Glomerular endothelial cell (primary cell): ENCODE measurements at regions not wholly inside any gene's neighbourhood (a gene's known extent, or its start where the extent isn't known, plus 50 kb on each side); places are given as distances from the start of the nearest gene placed in this dataset.

Experiments
- DNase-seq: peaks from one replicate; pipeline ENCODE4 v3.0.0-alpha.2; 2011; ENCODE audit warnings: low read depth, low spot score; ENCODE audit errors: extremely low read depth

DNA sequence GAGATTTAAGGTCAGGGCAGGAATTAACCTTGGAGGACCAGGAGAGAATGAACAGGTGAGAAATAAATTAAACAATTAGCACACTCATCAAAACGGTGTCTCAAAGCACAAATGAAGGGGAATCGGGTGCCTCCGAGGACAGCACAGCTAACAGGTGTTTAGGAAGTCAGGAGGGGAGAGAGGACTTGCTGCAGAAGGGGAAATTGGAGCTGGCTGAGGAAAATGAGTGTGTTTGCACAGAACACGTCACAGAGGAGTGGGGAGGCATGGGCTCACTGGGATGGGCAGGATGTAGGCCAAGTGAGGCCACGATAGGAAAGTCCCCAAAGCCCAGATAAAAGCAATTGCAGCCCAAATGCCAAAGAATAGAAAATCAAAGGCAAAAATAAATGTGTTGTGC is 121.7 kb downstream of the ZNF664 start:
- DNase-seq: no peak

DNA sequence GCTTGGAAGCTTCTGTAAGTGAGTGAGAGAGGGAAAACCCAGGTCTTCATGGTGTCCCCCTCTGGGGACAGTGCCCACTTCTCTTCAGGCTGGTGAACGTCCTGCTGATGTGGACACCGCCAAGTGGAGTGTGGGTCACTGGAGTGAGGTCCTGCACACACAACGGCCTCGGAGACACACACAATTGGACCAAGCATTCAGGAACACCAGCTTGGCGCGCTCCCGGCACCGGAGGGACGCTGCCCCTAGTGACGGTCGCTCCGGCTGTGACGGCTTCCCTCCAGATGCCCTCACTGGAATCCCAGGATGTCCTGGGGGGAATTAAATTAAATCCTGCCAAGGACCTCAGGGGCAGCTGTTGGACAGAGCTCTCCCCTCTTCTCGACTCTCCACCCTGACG is 123.1 kb downstream of the ZNF664 start:
- no peak for DNase-seq

GRCh38 chr12:124096869-124097434 is 123.9 kb downstream of the ZNF664 start:
- no peak for DNase-seq

DNA sequence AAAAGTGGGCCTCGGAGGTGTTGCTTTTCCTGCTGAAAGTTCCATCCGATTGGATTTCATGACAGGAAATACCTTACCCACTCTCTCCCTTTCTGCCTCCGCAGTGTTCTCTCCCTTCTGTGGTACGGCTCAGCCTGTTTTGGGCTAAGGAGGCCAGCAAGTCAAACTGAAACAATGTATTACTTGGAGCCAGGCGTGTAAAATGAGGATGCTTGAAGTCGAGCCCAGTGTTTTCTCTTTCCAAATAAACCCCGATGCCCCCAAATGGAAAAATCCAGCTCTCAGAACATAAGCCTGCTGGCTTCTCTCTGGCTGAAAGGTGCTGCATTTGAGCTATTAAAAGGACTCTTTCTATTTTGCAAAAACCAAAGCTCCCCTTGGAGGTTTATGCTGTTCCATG is 124.7 kb downstream of the ZNF664 start:
- DNase-seq: no peak

- DNase-seq: no peak
These were observed 125.2 kb downstream of the ZNF664 start for GRCh38 chr12:124098101-124098757.

- DNase-seq: no peak
These were observed 125.9 kb downstream of the ZNF664 start for GRCh38 chr12:124098887-124099286.

DNA sequence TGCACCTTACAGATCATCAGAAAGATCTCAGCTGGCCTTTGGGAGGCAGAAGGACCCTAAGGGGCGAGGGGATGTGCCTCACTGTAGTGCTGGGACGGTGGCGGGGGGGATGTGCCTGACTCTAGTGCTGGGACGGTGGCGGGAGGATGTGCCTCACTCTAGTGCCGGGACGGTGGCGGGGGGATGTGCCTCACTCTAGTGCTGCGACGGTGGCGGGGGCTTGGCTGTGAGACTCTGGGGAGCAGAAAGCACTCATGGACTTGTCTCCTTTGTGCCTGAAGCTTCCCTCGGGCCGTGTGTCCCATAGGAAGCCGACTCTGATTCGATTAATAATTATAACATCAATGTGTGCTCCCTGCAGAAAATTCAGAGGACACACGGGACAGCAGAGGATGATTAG is 126.6 kb downstream of the ZNF664 start:
- DNase-seq: no peak

DNA sequence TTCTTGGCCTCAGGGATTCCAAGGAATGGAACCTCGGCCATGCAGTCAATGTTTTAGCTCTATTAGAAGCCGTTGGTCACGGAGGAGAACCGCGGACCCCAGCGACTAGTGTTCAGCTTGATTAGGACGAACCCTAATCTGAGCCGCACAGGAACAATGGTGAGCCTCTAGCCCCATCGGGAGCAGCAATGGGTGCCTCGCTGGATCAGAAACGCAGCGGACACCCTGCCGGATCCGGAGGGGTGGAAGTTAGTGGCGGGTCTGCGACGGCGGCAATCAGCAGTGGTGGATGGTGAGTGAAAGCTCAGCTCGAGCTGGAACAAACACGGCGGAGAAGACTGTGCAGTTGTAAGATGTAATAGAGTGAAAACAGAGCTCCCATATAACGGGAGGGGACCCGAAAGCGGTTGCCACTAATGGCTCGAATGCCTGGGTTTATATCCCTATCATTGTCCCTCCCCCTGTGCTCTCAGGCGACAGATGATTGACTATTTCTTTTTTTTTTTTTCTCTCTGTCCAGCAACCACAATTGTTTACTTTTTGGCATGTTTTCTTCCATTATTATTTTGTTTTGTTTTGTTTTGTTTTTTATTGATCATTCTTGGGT is 127.7 kb downstream of the ZNF664 start:
- no peak for DNase-seq

DNA sequence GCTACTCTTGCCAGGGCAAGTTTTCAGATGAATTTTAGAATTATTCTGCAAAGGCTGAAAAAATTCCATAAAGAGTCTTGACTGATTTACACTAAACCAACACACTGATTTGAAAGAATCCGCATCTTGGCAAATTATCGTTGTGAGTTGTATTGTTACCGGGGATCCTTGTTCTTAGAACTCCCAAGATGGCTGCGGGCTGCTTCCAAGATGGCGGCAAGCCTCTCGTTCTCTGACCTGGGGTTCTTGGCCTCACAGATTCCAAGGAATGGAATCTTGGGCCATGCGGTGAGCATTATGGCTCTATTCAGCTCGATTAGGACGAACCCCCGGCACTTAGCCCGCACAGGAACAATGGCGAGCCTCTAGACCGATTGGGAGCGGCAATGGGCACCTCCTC is 132.5 kb downstream of the ZNF664 start:
- no peak for DNase-seq

- no peak for DNase-seq
These were observed 134.3 kb downstream of the ZNF664 start for GRCh38 chr12:124107351-124107750.

GRCh38 chr12:124109760-124110159 is 136.7 kb downstream of the ZNF664 start:
- no peak for DNase-seq

GRCh38 chr12:124110372-124110883 is 137.4 kb downstream of the ZNF664 start:
- no peak for DNase-seq

DNA sequence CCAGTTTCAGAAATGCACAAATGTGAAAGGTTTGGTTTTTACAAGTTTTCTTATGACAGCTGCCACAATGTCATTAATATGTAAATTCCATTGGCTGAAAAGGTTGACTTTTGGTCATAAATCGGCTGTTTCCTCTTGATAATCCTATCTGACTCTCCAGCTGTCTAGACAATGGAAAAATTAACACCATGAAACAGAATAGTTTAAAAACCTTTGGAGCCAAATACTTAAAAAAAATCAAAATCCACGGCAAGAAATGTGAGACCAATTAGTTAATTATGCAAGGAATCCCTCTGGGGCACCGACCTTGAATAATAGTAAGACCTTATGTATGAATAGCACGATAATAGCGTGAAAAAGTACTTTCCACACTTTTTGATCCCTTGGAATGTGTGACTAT is 138.0 kb downstream of the ZNF664 start:
- DNase-seq: peak; percentile 65

DNA sequence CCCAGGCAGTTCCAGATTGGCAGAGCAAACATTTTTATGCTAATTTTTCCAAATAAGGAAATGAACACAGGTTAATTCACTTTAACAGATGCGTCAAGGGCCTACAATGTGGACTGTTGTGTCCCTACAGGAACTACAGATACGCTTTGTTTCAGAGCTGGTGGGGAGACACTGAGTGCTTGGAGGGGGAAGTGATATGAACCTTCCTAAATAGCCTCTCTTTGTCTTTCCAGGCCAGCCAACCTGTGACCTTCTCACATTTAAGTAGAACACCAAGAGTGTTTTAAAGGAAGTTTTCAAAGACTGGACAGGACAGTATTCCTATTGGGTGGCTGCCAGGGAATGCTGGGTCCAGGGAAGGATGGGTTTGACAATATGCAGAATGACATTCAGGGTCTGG is 141.3 kb downstream of the ZNF664 start:
- DNase-seq: no peak

DNA sequence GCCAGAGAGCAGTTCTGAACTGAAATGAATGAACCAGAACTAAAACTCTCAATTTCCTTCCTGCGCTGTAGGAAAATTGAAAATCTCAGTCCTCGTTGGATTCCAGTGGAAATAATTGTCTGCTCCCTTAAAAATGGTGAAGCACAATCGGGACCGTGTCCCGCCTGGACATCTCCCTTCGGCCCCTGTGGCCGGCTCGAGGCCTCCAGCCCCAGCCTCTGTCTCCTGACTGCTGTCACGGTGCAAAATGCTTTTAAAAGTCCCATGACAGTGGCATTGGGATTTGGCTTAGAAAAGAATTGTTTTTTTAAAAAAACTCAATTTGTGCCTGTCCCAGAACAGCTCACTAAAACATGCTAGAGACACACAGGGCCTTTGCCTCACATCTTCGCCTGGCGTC is 142.5 kb downstream of the ZNF664 start:
- no peak for DNase-seq

DNA sequence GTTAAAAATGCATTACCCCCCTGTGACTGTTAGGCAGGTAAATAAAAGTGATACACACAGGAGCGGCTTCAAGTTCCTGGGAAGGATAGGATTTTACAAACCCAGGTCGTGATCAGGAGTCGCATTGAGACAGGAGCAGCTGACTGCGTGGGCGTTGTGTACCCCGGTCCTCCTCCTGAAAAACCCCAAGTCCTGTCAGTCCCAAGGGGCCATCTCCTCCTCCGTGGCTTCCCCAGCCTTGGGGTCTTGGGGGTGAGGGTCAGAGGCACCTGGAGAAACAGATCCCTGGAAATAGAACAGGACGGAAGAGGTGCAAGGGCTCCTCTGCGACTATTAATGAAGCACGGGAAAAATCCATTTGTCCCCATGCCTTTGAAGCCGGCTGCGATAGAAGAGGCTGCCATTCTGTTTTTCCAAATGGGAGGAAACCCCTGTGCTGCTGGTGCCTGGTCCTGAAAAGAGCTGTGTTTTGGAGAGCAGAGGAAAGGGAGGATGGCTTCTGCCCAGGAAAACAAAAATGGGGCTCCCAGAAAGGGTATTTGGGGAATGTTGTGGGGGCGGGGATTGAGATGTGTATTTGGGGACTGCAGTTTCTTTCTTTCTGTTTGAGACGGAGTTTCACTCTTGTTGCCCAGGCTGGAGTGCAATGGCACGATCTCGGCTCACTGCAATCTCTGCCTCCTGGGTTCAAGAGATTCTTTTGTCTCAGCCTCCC is 143.1 kb downstream of the ZNF664 start:
- DNase-seq: no peak

DNA sequence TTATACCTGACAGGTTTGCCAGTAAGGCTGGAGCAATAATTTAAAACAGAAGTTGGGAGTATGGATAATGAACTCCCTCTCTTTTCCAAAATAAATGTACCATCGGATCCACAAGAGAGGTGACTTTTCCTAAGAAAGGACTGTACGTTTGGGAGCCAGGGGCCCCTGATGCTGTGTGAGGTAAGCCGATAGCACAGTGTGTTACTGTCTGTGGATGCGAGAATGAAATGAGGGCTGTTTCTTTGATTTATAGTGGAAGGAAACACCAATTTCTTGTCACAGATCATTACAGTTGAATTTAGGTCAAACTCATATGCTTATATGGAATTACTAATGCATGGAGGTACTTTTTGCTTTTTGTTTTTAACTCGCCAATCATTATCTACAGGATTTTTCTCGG is 147.7 kb downstream of the ZNF664 start:
- DNase-seq: no peak

GRCh38 chr12:124122722-124123121 is 149.7 kb downstream of the ZNF664 start:
- no peak for DNase-seq

- no peak for DNase-seq
These were observed 150.4 kb downstream of the ZNF664 start for GRCh38 chr12:124123296-124124000.

DNA sequence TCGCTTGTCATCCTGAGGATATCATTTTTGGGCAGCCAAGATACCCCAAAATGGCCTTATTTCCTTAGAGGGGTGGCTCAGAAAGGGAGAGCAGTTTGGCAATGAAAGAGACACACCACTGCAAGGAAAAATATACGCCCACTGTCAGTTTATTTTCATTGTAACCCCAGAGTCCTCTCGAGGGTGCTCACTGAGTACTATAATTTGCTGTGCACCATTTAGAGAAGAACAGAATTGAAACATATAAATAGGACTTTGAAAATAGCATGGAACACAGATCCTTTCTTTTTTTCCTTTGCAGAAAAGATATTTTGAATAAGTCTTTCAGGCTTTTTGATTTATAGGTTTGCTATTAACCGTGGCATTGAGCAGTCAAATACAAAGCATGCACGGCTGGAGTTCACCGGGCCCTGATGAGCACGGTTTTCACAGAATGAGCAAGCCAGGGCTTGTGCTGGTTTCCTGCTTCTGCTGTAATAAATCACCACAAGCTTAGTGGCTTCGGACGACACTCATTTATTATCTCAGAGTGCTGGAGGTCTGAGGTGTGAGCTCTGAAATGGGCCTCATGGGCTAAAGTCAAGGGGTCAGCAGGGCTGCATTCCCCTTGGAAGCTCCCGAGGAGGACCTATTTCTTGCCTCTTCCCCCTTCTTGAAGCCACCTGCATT is 152.3 kb downstream of the ZNF664 start:
- DNase-seq: no peak
